ENCODE measurements at regions not wholly inside any gene's neighbourhood (a gene's known extent, or its start where the extent isn't known, plus 50 kb on each side); places are given as distances from the start of the nearest gene placed in this dataset.

DNA sequence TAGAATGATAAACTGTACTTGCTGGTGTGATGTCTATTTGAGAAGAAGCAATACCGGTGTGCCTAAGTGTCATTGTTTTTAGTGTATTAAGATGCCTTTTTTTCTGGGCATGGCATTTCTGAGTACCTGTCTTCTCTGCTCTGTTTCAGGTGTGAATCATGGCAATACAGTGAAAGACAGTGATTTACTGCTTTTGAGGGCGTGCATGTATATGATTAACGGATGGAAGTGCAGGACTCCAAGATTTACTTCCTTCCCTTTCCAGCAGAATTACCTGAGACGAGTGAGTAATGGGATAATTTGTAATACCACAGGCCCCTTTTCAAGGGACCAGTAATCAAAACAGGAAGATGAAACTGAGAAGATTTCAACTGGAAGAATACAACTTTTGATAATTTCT is 315.8 kb downstream of the SOX4 start:
- TF ChIP-seq, protein P1, sequence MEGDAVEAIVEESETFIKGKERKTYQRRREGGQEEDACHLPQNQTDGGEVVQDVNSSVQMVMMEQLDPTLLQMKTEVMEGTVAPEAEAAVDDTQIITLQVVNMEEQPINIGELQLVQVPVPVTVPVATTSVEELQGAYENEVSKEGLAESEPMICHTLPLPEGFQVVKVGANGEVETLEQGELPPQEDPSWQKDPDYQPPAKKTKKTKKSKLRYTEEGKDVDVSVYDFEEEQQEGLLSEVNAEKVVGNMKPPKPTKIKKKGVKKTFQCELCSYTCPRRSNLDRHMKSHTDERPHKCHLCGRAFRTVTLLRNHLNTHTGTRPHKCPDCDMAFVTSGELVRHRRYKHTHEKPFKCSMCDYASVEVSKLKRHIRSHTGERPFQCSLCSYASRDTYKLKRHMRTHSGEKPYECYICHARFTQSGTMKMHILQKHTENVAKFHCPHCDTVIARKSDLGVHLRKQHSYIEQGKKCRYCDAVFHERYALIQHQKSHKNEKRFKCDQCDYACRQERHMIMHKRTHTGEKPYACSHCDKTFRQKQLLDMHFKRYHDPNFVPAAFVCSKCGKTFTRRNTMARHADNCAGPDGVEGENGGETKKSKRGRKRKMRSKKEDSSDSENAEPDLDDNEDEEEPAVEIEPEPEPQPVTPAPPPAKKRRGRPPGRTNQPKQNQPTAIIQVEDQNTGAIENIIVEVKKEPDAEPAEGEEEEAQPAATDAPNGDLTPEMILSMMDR (IDR thresholded peaks at IDR 0.05): no peak
- TF ChIP-seq POLR2A (IDR thresholded peaks at IDR 0.05): no peak

All from heart left ventricle (tissue), 13 donors.